Sigmoid colon (tissue), 4 donors: ENCODE measurements at regions not wholly inside any gene's neighbourhood (a gene's known extent, or its start where the extent isn't known, plus 50 kb on each side); places are given as distances from the start of the nearest gene placed in this dataset.

Source experiments
- EP300 ChIP-seq, 4 donors: sonication (generic); formaldehyde crosslinking; IDR thresholded peaks; one replicate each; pipeline ENCODE4 v1.6.1; 2017; ENCODE audit warnings: antibody characterized with exemption in 4 of 4
- POLR2A ChIP-seq, 2 donors: fragments of 450-650 bp; IDR thresholded peaks; one replicate each; pipeline ENCODE4 v1.6.1; 2016; ENCODE audit warnings: antibody characterized with exemption in 2 of 2, mild to moderate bottlenecking in 2 of 2, moderate library complexity in 2 of 2
- POLR2AphosphoS5 ChIP-seq, 4 donors: sonication (generic); formaldehyde crosslinking; IDR thresholded peaks; one replicate each; pipeline ENCODE4 v1.6.1; 2017; ENCODE audit warnings: antibody characterized with exemption in 4 of 4

GRCh38 chr3:90102146-90102545 is 994.7 kb downstream of the EPHA3 start:
- no peak for TF ChIP-seq POLR2A (IDR thresholded peaks at IDR 0.05)
- TF ChIP-seq POLR2AphosphoS5 (IDR thresholded peaks at IDR 0.05): no peak
- no peak for TF ChIP-seq EP300 (IDR thresholded peaks at IDR 0.05)
